ENCODE measurements at regions not wholly inside any gene's neighbourhood (a gene's known extent, or its start where the extent isn't known, plus 50 kb on each side); places are given as distances from the start of the nearest gene placed in this dataset.

- no peak for TF ChIP-seq PPARA (CRISPR knock-in tag; IDR thresholded peaks at IDR 0.05; ENCODE audit: borderline replicate concordance)
- TF ChIP-seq CSDC2 (CRISPR knock-in tag; IDR thresholded peaks at IDR 0.05): no peak
- no peak for TF ChIP-seq ZFP3 (CRISPR knock-in tag; IDR thresholded peaks at IDR 0.05)
- no peak for TF ChIP-seq ZC3H10 (CRISPR knock-in tag; IDR thresholded peaks at IDR 0.05)
- TF ChIP-seq TCF4 (CRISPR knock-in tag; IDR thresholded peaks at IDR 0.05; ENCODE audit: borderline replicate concordance): no peak
- no peak for TF ChIP-seq ARNTL (CRISPR knock-in tag; IDR thresholded peaks at IDR 0.05; ENCODE audit: borderline replicate concordance, low read depth)
- TF ChIP-seq ZNF8 (CRISPR knock-in tag; IDR thresholded peaks at IDR 0.05): no peak
- TF ChIP-seq PATZ1 (CRISPR knock-in tag; IDR thresholded peaks at IDR 0.05; ENCODE audit: borderline replicate concordance): no peak
- TF ChIP-seq POU6F1 (CRISPR knock-in tag; IDR thresholded peaks at IDR 0.05; ENCODE audit: borderline replicate concordance, low read depth): no peak
- no peak for TF ChIP-seq TOX (CRISPR knock-in tag; IDR thresholded peaks at IDR 0.05; ENCODE audit: borderline replicate concordance)
- TF ChIP-seq CSRNP3 (CRISPR knock-in tag; IDR thresholded peaks at IDR 0.05): no peak
- TF ChIP-seq ZNF565 (CRISPR knock-in tag; conservative IDR thresholded peaks at IDR 0.05; ENCODE audit: low read depth): no peak
- TF ChIP-seq ZNF70 (CRISPR knock-in tag; IDR thresholded peaks at IDR 0.05): no peak
- no peak for TF ChIP-seq CREB5 (CRISPR knock-in tag; IDR thresholded peaks at IDR 0.05; ENCODE audit: low read depth)
- TF ChIP-seq OSR1 (CRISPR knock-in tag; IDR thresholded peaks at IDR 0.05): no peak
- no peak for ATAC-seq
Observed at GRCh38 chr14:76706811-76707210, 54.5 kb upstream of the VASH1 start.

- ATAC-seq: no peak
- TF ChIP-seq RARB (CRISPR knock-in tag; IDR thresholded peaks at IDR 0.05): no peak
- no peak for TF ChIP-seq CSRNP3 (CRISPR knock-in tag; IDR thresholded peaks at IDR 0.05)
- TF ChIP-seq TSHZ2 (CRISPR knock-in tag; IDR thresholded peaks at IDR 0.05): no peak
- TF ChIP-seq TOX (CRISPR knock-in tag; IDR thresholded peaks at IDR 0.05; ENCODE audit: borderline replicate concordance): no peak
- no peak for TF ChIP-seq CREB5 (CRISPR knock-in tag; IDR thresholded peaks at IDR 0.05; ENCODE audit: low read depth)
- TF ChIP-seq ZNF70 (CRISPR knock-in tag; IDR thresholded peaks at IDR 0.05): no peak
- no peak for TF ChIP-seq PATZ1 (CRISPR knock-in tag; IDR thresholded peaks at IDR 0.05; ENCODE audit: borderline replicate concordance)
- no peak for TF ChIP-seq PPARA (CRISPR knock-in tag; IDR thresholded peaks at IDR 0.05; ENCODE audit: borderline replicate concordance)
- no peak for TF ChIP-seq SNAI2 (CRISPR knock-in tag; IDR thresholded peaks at IDR 0.05)
Observed at GRCh38 chr14:76708028-76708427, 53.2 kb upstream of the VASH1 start.
